GM19438 (cell line): ENCODE measurements at regions not wholly inside any gene's neighbourhood (a gene's known extent, or its start where the extent isn't known, plus 50 kb on each side); places are given as distances from the start of the nearest gene placed in this dataset.
"Not testable (repeated sequence)": the region's sequence is repeated elsewhere in the genome, so short reads cannot be mapped to it uniquely, and the experiment has no call there.

ENCODE experiments used
- ATAC-seq: cut with Tn5 transposase; IDR thresholded peaks from one replicate; pipeline ENCODE4 v1.9.1; 2021; ENCODE audit warnings: low read depth; ENCODE audit not compliant: unreplicated experiment

DNA sequence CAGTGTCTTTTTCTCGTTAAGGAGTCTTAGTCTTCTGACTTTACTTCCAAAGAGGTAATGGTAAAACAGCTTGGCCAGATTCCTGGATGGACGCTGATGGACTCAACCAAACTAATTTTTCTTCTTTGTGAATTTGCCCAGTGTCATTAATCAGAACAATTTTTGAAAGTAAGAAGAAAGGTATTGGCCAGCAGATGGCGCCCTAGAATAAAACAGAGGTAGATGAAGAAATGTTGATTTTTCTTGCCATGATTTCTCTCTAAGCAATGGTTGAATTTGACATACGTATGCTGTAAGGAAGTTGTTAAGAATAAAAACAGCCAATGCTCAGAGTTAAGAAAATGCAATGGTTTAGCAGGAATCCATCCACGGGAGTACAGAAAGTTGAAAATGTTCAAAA is 500.0 kb downstream of the DIRAS2 start:
- no peak for ATAC-seq

- ATAC-seq: no peak
These were observed 495.2 kb downstream of the DIRAS2 start for GRCh38 chr9:90147426-90147825.

DNA sequence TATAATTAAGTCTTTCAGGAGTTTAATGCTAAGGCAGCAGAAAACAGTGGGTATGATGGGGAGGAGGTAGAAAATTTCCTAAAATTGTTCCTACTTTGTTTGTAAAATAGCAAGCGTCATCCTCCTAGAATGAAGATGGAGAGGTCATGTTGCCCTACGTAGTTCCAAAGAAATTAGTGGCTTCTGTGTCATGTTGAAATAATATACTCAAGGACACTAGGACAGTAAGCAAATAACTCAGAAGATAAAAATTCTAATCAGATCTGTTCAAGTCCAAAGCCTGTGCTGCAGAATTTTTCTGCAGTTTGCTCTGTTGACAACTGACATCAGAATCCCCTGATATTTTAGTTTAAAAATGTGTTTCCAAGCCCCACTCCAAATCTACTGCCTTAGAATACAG is 486.3 kb downstream of the DIRAS2 start:
- no peak for ATAC-seq

- ATAC-seq: no peak
These were observed 480.3 kb downstream of the DIRAS2 start for GRCh38 chr9:90162326-90162725.

GRCh38 chr9:90162819-90163218 is 479.8 kb downstream of the DIRAS2 start:
- ATAC-seq: no peak

GRCh38 chr9:90165281-90165680 is 477.3 kb downstream of the DIRAS2 start:
- no peak for ATAC-seq

DNA sequence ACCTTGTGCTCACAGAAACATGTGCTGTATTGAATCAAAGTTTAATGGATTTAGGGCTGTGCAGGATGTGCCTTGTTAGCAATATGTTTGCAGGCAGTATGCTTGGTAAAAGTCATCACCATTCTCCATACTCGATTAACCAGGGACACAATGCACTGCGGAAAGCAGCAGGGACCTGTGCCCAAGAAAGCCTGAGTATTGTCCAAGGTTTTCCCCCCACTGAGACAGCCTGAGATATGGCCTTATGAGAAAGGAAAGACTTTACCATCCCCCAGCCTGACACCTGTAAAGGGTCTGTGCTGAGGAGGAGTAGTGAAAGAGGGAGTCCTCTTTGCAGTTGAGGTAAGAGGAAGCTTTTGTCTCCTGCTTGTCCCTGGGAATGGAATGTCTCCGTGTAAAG is 476.2 kb downstream of the DIRAS2 start:
- ATAC-seq: not testable (repeated sequence)

DNA sequence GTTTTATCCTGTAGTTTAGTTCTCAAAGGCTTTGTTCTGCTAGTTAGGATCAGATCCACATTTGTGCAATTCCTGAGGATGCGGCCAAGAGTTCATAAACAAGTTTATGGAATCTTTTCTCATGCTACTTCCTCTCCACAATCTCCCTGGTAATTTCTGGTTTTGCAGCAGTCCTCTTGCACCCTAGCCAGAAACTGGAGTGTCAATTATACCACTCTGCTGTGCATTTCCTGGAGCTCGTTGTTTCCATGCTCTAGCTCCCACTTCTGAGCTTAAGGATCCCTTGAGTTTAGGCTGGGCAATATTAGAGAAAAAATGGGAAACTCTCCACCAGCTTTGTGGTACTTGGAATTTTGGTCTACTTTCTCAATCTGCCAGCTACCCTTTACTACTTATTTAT is 474.7 kb downstream of the DIRAS2 start:
- no peak for ATAC-seq

DNA sequence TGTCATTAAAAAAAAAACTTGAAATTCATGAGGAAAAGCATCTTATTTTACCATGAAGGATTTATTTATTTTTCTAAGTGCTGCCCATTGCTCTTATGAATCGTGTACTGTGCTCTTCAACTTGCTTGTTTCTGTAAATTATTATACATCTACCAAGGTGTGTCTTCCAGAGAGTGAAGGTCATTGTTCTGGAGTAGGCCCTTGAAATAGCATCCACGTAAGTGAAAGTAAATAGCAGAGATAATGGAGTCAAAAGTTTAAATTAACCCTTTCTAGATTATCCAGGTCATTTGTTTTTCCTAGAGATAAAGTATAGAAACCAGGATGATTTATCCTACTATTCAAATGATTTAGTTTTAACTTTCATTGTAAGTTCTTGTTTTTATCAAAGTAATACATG is 473.1 kb downstream of the DIRAS2 start:
- ATAC-seq: no peak

DNA sequence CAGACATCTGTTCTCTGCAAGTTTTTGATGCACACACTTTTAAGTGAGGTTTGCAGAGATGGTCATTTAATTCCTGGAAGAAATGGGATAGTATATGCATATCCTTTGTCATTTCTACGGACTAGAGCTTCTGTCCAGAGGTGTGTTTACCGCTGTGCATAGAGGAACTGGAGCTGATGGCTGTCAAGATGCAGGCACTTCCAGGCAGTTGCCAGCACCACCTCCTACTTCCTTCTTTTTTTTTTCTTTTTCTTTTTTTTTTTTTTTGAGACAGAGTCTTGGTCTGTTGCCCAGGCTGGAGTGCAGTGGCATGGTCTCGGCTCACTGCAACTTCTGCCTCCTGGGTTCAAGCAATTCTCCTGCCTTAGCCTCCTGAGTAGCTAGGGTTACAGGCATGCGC is 468.7 kb downstream of the DIRAS2 start:
- ATAC-seq: not testable (repeated sequence)

GRCh38 chr9:90174346-90174745 is 468.3 kb downstream of the DIRAS2 start:
- ATAC-seq: not testable (repeated sequence)

DNA sequence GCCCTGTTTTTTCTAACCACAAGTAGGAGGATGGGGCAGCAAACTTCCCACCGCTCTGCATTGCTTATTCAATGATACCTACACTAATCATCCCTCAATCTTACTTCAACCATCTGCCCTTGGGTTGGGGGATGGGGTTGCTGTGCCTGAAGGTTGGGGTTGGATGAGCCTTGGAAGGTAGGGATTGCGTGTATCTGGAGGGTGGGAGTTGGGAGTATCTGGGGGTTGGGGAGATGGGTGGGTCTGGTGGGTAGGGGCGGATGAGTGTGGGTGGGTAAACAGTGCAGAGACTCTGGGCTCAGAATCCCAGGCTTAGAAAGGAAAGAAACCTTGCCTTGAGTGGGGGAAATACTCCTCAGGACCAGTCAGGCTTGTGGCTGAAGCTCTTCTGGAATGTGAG is 467.4 kb downstream of the DIRAS2 start:
- no peak for ATAC-seq

- no peak for ATAC-seq
These were observed 466.8 kb downstream of the DIRAS2 start for GRCh38 chr9:90175865-90176264.

- ATAC-seq: no peak
These were observed 465.7 kb downstream of the DIRAS2 start for GRCh38 chr9:90176901-90177300.

DNA sequence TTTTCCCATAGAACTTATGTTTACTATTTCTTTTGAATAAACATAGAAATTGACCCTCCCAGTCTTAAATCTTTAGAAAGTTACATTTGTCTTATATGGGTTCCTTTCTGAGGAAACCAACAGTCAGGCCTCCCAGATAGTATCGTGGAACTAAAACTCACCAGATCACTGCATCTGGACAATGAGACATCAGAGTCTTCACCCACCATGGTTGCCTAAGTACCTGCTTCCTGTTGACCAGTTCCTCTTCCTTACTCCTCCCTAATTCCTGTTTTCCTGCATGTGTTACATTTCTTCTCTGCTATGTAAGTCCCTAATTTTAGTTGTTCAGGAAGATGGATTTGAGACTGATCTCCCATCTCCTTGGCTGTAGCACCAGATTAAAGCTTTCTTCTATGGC is 462.2 kb downstream of the DIRAS2 start:
- no peak for ATAC-seq

DNA sequence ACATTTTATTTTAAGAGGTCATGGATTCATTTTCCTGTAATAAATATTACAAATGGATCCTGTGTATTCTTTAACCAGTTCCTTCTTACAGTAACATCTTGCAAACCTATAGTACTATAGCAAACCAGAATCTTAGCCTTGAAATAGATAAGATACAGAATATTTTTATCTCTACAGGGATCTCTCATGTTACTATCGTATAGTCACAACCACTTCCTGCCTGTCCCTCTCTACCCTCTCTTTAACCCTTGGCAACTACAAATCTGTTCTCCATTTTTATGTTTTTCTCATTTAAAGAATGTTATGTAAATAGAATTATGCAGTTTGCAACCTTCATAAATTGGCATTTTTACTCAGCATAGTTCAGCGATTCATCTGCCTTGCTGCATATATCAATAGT is 454.0 kb downstream of the DIRAS2 start:
- no peak for ATAC-seq

DNA sequence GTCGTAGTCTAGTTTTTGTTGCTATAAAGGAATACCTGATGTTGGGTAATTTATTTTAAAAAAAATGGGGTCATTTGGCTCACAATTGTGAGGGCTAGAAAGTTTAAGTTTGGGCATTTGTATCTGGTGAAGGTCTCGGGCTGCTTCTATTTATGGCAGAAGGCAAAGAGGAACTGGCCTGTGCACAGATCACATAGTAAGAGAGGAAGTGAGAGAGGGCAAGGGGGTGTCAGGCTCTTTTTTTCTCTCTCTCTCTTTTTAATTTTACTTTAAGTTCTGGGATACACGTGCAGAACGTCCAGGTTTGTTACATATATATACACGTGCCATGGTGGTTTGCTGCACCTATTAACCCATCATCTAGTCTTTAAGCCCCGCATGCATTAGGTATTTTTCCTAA is 453.3 kb downstream of the DIRAS2 start:
- peak; percentile 74 for ATAC-seq

- not testable (repeated sequence) for ATAC-seq
These were observed 450.2 kb downstream of the DIRAS2 start for GRCh38 chr9:90192465-90192864.

DNA sequence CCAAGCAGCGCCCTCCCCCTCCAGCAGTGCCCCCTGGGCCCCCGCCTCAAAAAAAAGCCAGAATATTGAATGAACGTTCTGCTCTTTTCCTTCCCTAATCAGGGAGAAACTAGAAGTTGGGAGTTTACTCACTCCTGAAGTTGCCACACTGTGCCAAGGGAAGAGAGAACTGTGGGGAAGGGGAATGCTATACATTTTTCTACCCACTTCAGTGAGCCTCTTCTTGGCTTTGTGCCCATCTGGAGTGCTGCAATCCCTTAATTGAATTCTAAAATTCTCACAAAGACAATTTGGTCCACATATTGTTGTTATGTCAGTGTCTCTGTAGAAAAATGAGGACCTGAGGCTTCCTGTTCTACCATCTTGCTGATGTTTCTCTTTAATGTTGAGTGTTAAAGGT is 443.7 kb downstream of the DIRAS2 start:
- no peak for ATAC-seq

GRCh38 chr9:90201766-90202165 is 440.9 kb downstream of the DIRAS2 start:
- no peak for ATAC-seq

DNA sequence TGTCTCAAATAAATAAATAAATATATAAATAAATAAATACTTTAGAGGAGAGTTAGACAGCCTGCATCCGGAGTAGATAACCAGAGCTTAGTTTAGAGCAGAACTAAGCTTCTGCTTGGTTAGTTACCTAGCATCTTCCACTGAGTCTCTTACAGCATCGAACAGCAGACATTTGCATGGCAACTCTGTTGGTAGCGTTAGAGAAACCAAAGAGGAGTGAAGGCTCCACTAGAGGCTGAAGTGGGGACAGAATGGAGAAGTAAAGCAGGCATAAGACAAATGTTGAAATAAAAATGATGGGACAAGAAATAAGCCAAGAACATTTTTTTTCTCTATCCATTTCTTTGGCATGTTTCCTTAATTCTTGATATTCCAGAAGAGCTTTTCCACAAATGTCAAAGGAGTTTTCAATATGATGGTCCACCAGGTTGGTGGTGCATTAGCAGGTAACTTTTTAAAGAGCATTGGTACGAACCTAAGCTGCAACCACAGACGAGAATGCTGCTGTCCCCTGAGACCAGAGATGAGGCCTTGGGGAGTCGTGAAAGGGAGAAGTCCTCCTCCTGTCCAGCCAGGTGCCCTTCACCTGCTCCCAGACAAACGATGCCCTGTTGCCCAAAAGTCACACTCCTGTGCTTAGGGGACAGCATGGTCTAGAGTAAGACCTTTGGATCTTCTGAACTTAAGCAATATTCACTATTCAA is 438.3 kb downstream of the DIRAS2 start:
- ATAC-seq: no peak

- not testable (repeated sequence) for ATAC-seq
These were observed 429.6 kb downstream of the DIRAS2 start for GRCh38 chr9:90213045-90213444.

GRCh38 chr9:90219548-90220118 is 423.0 kb downstream of the DIRAS2 start:
- no peak for ATAC-seq
